Caco-2 (cell line): ENCODE measurements at regions not wholly inside any gene's neighbourhood (a gene's known extent, or its start where the extent isn't known, plus 50 kb on each side); places are given as distances from the start of the nearest gene placed in this dataset.

ENCODE experiments used
- BruUV-seq: library from RNA; stranded (reverse); fragments of 400-500 nt; replicated peaks from 2 replicates; lab custom pipeline; 2021; lab: Mats Ljungman, UMichigan
- CTCF ChIA-PET: fragments of 300-600 bp; sonication (Branson Sonifier 250); formaldehyde crosslinking; loops from one replicate; lab custom pipeline; 2022; ENCODE audit warnings: antibody characterized with exemption; lab: Charles Lee
- POLR2A ChIA-PET: fragments of 300-600 bp; sonication (Branson Sonifier 250); formaldehyde crosslinking; loops from one replicate; lab custom pipeline; 2022; ENCODE audit warnings: antibody characterized with exemption; lab: Charles Lee
- DNase-seq, 2 experiments: peaks; one replicate each; pipeline versions ENCODE4 v3.0.0 to v3.0.0-alpha.2; 2020 to 2022
- H3K27me3 ChIP-seq: replicated peaks from 2 replicates; pipeline ENCODE4 v1.6.0; 2011; ENCODE audit warnings: low read length; ENCODE audit not compliant: control insufficient read depth, insufficient read depth
- H3K36me3 ChIP-seq: 2 replicates; pipeline ENCODE4 v1.5.1; 2011; ENCODE audit warnings: low read length; ENCODE audit not compliant: control insufficient read depth, insufficient read depth
- H3K4me1 ChIP-seq: fragments of 250-450 bp; sonication (Bioruptor Pico); 2 replicates; pipeline ENCODE4 v1.5.1; 2020; ENCODE audit warnings: mild to moderate bottlenecking
- H3K4me3 ChIP-seq: 2 replicates; pipeline ENCODE4 v1.5.1; 2011; ENCODE audit warnings: low read depth, mild to moderate bottlenecking, control low read depth, low read length
- H3K9me3 ChIP-seq: fragments of 250-450 bp; sonication (Bioruptor Pico); 2 replicates; pipeline ENCODE4 v1.5.1; 2020; ENCODE audit warnings: mild to moderate bottlenecking, moderate library complexity
- H3K27ac Mint-ChIP-seq: one replicate; pipeline ENCODE4 v1.8.0; 2022; ENCODE audit warnings: mixed read lengths; ENCODE audit not compliant: unreplicated experiment
- H3K27me3 Mint-ChIP-seq: one replicate; pipeline ENCODE4 v1.8.0; 2022; ENCODE audit warnings: mixed read lengths; ENCODE audit not compliant: insufficient read depth, unreplicated experiment
- H3K36me3 Mint-ChIP-seq: one replicate; pipeline ENCODE4 v1.8.0; 2022; ENCODE audit warnings: mild to moderate bottlenecking, mixed read lengths; ENCODE audit not compliant: insufficient read depth, unreplicated experiment
- H3K4me1 Mint-ChIP-seq: one replicate; pipeline ENCODE4 v1.8.0; 2022; ENCODE audit warnings: low read depth, mixed read lengths; ENCODE audit not compliant: unreplicated experiment
- H3K4me3 Mint-ChIP-seq: one replicate; pipeline ENCODE4 v1.8.0; 2022; ENCODE audit warnings: mild to moderate bottlenecking, moderate library complexity, mixed read lengths; ENCODE audit not compliant: unreplicated experiment
- H3K9me3 Mint-ChIP-seq: one replicate; pipeline ENCODE4 v1.8.0; 2022; ENCODE audit warnings: mixed read lengths; ENCODE audit not compliant: unreplicated experiment
- intact Hi-C: fragments of 100-400 bp; cut with micrococcal nuclease; formaldehyde crosslinking; loops from one replicate; pipeline ENCODE4 v1.10.0; 2022; ENCODE audit not compliant: unreplicated experiment
- TF ChIP-seq, protein P1 (sequence below), 2 experiments: fragments of 200-600 bp in 1 of 2; IDR thresholded peaks; 1 replicate in 1 of 2; 2 replicates in 1 of 2; pipeline versions ENCODE4 v1.5.1 to v1.8.0; 2011 to 2022; ENCODE audit warnings: antibody characterized with exemption in 1 of 2, control low read depth in 1 of 2, inconsistent platforms in 1 of 2, low read depth in 1 of 2, low read length in 1 of 2, mild to moderate bottlenecking in 1 of 2, moderate library complexity in 1 of 2; ENCODE audit not compliant: insufficient read depth in 1 of 2, severe bottlenecking in 1 of 2, unreplicated experiment in 1 of 2

DNA sequence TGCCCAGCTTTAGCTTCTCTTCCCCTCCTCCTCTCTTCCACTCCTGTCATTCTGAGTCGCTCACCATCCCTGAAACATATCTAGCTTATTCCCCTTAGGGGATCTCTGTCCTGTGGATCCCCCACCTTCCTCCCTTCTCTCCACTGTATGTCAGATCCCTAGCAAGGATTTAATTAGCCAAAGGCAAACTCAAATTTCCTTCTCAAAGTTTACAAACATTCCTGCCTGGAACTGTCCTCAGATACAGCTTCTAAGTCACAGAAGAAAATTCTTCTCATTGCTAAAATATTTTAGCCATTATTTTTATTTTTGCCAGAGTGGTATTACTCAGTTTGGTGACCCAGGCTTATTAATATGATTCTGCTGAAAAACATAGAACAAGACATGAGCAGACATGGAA is 315.3 kb downstream of the CYP26B1 start:
- Mint-ChIP-seq H3K27ac (no peak overlapping the region), H3K27me3 (peaks cover 3% of the 10 kb centered on the region), H3K4me1 (peaks cover 9% of the 10 kb centered on the region), H3K36me3 (no peaks in the 10 kb centered on the region), H3K9me3 (no peaks in the 10 kb centered on the region), H3K4me3 (no peak overlapping the region)
- ChIA-PET POLR2A (no interaction called here), CTCF (no interaction called here)
- TF ChIP-seq, protein P1, sequence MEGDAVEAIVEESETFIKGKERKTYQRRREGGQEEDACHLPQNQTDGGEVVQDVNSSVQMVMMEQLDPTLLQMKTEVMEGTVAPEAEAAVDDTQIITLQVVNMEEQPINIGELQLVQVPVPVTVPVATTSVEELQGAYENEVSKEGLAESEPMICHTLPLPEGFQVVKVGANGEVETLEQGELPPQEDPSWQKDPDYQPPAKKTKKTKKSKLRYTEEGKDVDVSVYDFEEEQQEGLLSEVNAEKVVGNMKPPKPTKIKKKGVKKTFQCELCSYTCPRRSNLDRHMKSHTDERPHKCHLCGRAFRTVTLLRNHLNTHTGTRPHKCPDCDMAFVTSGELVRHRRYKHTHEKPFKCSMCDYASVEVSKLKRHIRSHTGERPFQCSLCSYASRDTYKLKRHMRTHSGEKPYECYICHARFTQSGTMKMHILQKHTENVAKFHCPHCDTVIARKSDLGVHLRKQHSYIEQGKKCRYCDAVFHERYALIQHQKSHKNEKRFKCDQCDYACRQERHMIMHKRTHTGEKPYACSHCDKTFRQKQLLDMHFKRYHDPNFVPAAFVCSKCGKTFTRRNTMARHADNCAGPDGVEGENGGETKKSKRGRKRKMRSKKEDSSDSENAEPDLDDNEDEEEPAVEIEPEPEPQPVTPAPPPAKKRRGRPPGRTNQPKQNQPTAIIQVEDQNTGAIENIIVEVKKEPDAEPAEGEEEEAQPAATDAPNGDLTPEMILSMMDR (IDR thresholded peaks at IDR 0.05; ENCODE audit: insufficient read depth in 1 of 2, low read depth in 1 of 2, low read length in 1 of 2, severe bottlenecking in 1 of 2, unreplicated experiment in 1 of 2) = no peak
- H3K4me1 ChIP-seq = 0 out of 2 replicates have a peak, but pooled peaks cover 5% of the 10 kb centered on the region
- no peak for DNase-seq
- BruUV-seq = no TSS peak
- H3K27me3 ChIP-seq = no peaks in the 10 kb centered on the region; the same call in 1 of the 2 replicates
- no peaks in the 10 kb centered on the region for H3K36me3 ChIP-seq
- intact Hi-C loops = no loop called here
- no peaks in the 10 kb centered on the region for H3K9me3 ChIP-seq
- no peak overlapping the region for H3K4me3 ChIP-seq

DNA sequence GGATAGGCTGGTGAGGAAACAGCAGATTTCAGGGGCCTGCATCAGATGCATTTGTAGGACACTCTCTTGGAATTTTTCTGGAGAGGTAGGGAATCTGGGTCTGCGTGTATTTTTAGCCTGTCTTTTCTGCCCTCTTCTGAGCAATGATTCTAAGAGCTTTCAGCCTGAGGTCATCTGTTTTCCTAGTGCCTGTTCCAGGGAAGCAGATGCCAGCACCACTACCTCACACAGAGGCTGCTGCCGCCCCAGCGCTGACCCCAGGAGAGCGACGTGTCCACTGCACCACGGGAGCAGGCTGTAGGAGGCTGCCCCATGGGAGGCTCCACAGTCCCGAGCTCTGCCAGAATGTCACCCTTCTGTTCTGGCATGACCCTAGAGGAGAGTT is 316.5 kb downstream of the CYP26B1 start:
- H3K27me3 ChIP-seq = no peaks in the 10 kb centered on the region; the same call in 1 of the 2 replicates
- POLR2A ChIA-PET = interaction anchor here (0.6 kb wide), 1 partner anchor 1037 kb away, joined by 12 read pairs; no protein-coding TSS in a partner anchor
- H3K4me1 Mint-ChIP-seq = peaks cover 9% of the 10 kb centered on the region

DNA sequence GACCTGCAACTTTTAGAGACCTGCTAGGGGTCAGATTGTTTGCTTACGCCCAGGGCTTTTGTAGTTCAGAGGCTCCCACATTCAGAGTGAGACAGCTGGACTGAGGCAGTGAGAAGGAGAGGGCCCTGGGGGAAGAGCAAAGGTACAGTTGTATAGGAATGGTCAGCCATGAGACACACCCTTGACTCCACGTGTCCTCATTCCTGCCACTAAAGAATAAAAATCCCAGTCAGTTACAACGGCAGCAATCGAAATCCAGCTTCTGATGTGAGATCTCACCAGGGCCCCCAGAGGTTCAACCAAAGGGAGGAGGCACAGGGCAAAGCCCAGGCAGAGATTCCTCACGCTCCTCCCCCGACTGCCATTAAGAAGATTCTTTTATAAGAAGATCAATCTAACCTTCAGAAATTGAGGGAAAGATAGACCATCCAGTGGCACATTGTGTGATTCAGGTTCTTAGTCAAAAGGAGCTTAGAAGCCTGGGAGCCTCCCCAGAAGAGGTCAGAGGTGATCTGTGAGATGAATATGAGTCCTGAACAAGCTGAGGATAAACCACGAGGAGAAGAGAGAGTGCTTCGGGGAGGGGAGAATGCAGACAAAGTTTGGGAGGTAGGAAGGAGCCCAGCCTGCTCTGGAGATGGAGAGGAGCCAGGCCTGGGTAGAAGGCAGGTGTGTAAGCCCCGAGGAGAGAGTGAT is 317.0 kb downstream of the CYP26B1 start:
- intact Hi-C loops = no loop called here
- peaks cover 9% of the 10 kb centered on the region for H3K4me1 Mint-ChIP-seq
- TF ChIP-seq, protein P1 (IDR thresholded peaks at IDR 0.05; ENCODE audit: insufficient read depth in 1 of 2, low read depth in 1 of 2, low read length in 1 of 2, severe bottlenecking in 1 of 2, unreplicated experiment in 1 of 2) = no peak
- Histone ChIP-seq H3K4me1 (0 out of 2 replicates have a peak, but pooled peaks cover 7% of the 10 kb centered on the region), H3K9me3 (no peaks in the 10 kb centered on the region), H3K27me3 (no peaks in the 10 kb centered on the region; the same call in 1 of the 2 replicates), H3K4me3 (no peak overlapping the region), H3K36me3 (no peaks in the 10 kb centered on the region)
- ChIA-PET POLR2A (no interaction called here), CTCF (no interaction called here)
- no peak overlapping the region for H3K27ac Mint-ChIP-seq
- no peak overlapping the region for H3K4me3 Mint-ChIP-seq
- no peaks in the 10 kb centered on the region for H3K27me3 Mint-ChIP-seq
- no TSS peak for BruUV-seq
- no peak for DNase-seq
- no peaks in the 10 kb centered on the region for H3K36me3 Mint-ChIP-seq
- no peaks in the 10 kb centered on the region for H3K9me3 Mint-ChIP-seq

More for the DNA sequence above, 316.5 kb downstream of the CYP26B1 start:
- CTCF ChIA-PET = no interaction called here
- intact Hi-C loops = no loop called here
- no peaks in the 10 kb centered on the region for H3K27me3 Mint-ChIP-seq
- Histone ChIP-seq H3K36me3 (no peaks in the 10 kb centered on the region), H3K4me3 (no peak overlapping the region), H3K9me3 (no peaks in the 10 kb centered on the region), H3K4me1 (0 out of 2 replicates have a peak, but pooled peaks cover 5% of the 10 kb centered on the region)
- DNase-seq = no peak
- BruUV-seq = no TSS peak
- H3K4me3 Mint-ChIP-seq = no peak overlapping the region
- H3K36me3 Mint-ChIP-seq = no peaks in the 10 kb centered on the region
- TF ChIP-seq, protein P1 (IDR thresholded peaks at IDR 0.05; ENCODE audit: insufficient read depth in 1 of 2, low read depth in 1 of 2, low read length in 1 of 2, severe bottlenecking in 1 of 2, unreplicated experiment in 1 of 2) = no peak
- H3K9me3 Mint-ChIP-seq = no peaks in the 10 kb centered on the region
- H3K27ac Mint-ChIP-seq = no peak overlapping the region
